ENCODE measurements at regions not wholly inside any gene's neighbourhood (a gene's known extent, or its start where the extent isn't known, plus 50 kb on each side); places are given as distances from the start of the nearest gene placed in this dataset.

- DNase-seq: no peak
These were observed 71.4 kb upstream of the ESRRG start for GRCh38 chr1:216794586-216794985.

GRCh38 chr1:216793973-216794372 lies 70.7 kb upstream of the ESRRG start:
- DNase-seq: no peak

- no peak for DNase-seq
These were observed 70.1 kb upstream of the ESRRG start for GRCh38 chr1:216793303-216793702.

- no peak for DNase-seq
These were observed 65.4 kb upstream of the ESRRG start for GRCh38 chr1:216788671-216789070.

- no peak for DNase-seq
These were observed 62.5 kb upstream of the ESRRG start for GRCh38 chr1:216785737-216786136.

GRCh38 chr1:216785221-216785620 lies 62.0 kb upstream of the ESRRG start:
- no peak for DNase-seq

GRCh38 chr1:216779686-216780085 lies 56.5 kb upstream of the ESRRG start:
- DNase-seq: no peak

- DNase-seq: no peak
These were observed 55.5 kb upstream of the ESRRG start for GRCh38 chr1:216778737-216779136.

- no peak for DNase-seq
These were observed 53.9 kb upstream of the ESRRG start for GRCh38 chr1:216777148-216777547.

All from AML-193 (cell line).